ENCODE measurements at regions not wholly inside any gene's neighbourhood (a gene's known extent, or its start where the extent isn't known, plus 50 kb on each side); places are given as distances from the start of the nearest gene placed in this dataset.

GRCh38 chr11:82494988-82495432, 238.7 kb downstream of the FAM181B start:
- Mint-ChIP-seq H3K9me3 (ENCODE audit: unreplicated experiment) (no peaks in the 10 kb centered on the region), H3K27me3 (ENCODE audit: unreplicated experiment) (no peaks in the 10 kb centered on the region), H3K27ac (ENCODE audit: unreplicated experiment) (no peak overlapping the region), H3K4me1 (ENCODE audit: unreplicated experiment) (no peaks in the 10 kb centered on the region), H3K4me3 (ENCODE audit: unreplicated experiment) (no peak overlapping the region), H3K36me3 (ENCODE audit: low read depth, unreplicated experiment) (no peaks in the 10 kb centered on the region)
- no peak for TF ChIP-seq CTCF (IDR thresholded peaks at IDR 0.05; ENCODE audit: unreplicated experiment)
- no peak for DNase-seq (ENCODE audit: low spot score)

- no peak overlapping the region for H3K27ac Mint-ChIP-seq (ENCODE audit: unreplicated experiment)
- H3K9me3 Mint-ChIP-seq (ENCODE audit: unreplicated experiment) = no peaks in the 10 kb centered on the region
- no peak for TF ChIP-seq CTCF (IDR thresholded peaks at IDR 0.05; ENCODE audit: unreplicated experiment)
- H3K4me3 Mint-ChIP-seq (ENCODE audit: unreplicated experiment) = no peak overlapping the region
- H3K36me3 Mint-ChIP-seq (ENCODE audit: low read depth, unreplicated experiment) = no peaks in the 10 kb centered on the region
- peaks cover 1% of the 10 kb centered on the region for H3K27me3 Mint-ChIP-seq (ENCODE audit: unreplicated experiment)
- no peak for DNase-seq (ENCODE audit: low spot score)
- H3K4me1 Mint-ChIP-seq (ENCODE audit: unreplicated experiment) = no peaks in the 10 kb centered on the region
Observed at GRCh38 chr11:82474876-82475275, 258.8 kb downstream of the FAM181B start.

- no peaks in the 10 kb centered on the region for H3K4me1 Mint-ChIP-seq (ENCODE audit: unreplicated experiment)
- no peak for DNase-seq (ENCODE audit: low spot score)
- no peaks in the 10 kb centered on the region for H3K27me3 Mint-ChIP-seq (ENCODE audit: unreplicated experiment)
- H3K4me3 Mint-ChIP-seq (ENCODE audit: unreplicated experiment) = no peak overlapping the region
- no peak overlapping the region for H3K27ac Mint-ChIP-seq (ENCODE audit: unreplicated experiment)
- H3K36me3 Mint-ChIP-seq (ENCODE audit: low read depth, unreplicated experiment) = no peaks in the 10 kb centered on the region
- peaks cover 8% of the 10 kb centered on the region for H3K9me3 Mint-ChIP-seq (ENCODE audit: unreplicated experiment)
- no peak for TF ChIP-seq CTCF (IDR thresholded peaks at IDR 0.05; ENCODE audit: unreplicated experiment)
Observed at GRCh38 chr11:82465481-82465880, 268.2 kb downstream of the FAM181B start.

- no peak for TF ChIP-seq CTCF (IDR thresholded peaks at IDR 0.05; ENCODE audit: unreplicated experiment)
- Mint-ChIP-seq H3K36me3 (ENCODE audit: low read depth, unreplicated experiment) (no peaks in the 10 kb centered on the region), H3K9me3 (ENCODE audit: unreplicated experiment) (peaks cover 8% of the 10 kb centered on the region), H3K4me3 (ENCODE audit: unreplicated experiment) (no peak overlapping the region), H3K4me1 (ENCODE audit: unreplicated experiment) (no peaks in the 10 kb centered on the region), H3K27me3 (ENCODE audit: unreplicated experiment) (no peaks in the 10 kb centered on the region), H3K27ac (ENCODE audit: unreplicated experiment) (no peak overlapping the region)
- DNase-seq (ENCODE audit: low spot score) = no peak
Observed at GRCh38 chr11:82462608-82463242, 270.9 kb downstream of the FAM181B start.

- DNase-seq (ENCODE audit: low spot score) = no peak
- Mint-ChIP-seq H3K27ac (ENCODE audit: unreplicated experiment) (no peak overlapping the region), H3K4me1 (ENCODE audit: unreplicated experiment) (no peaks in the 10 kb centered on the region), H3K36me3 (ENCODE audit: low read depth, unreplicated experiment) (no peaks in the 10 kb centered on the region), H3K9me3 (ENCODE audit: unreplicated experiment) (peaks cover 4% of the 10 kb centered on the region), H3K4me3 (ENCODE audit: unreplicated experiment) (no peak overlapping the region), H3K27me3 (ENCODE audit: unreplicated experiment) (no peaks in the 10 kb centered on the region)
- TF ChIP-seq CTCF (IDR thresholded peaks at IDR 0.05; ENCODE audit: unreplicated experiment) = no peak
Observed at GRCh38 chr11:82458761-82459160, 274.9 kb downstream of the FAM181B start.
